Panc1 (cell line): ENCODE measurements at regions not wholly inside any gene's neighbourhood (a gene's known extent, or its start where the extent isn't known, plus 50 kb on each side); places are given as distances from the start of the nearest gene placed in this dataset.

Experiments used
- POLR2AphosphoS5 ChIP-seq: IDR thresholded peaks from 2 replicates; pipeline ENCODE4 v1.6.1; 2012; ENCODE audit warnings: mild to moderate bottlenecking, low read depth, low read length, moderate library complexity
- TCF7L2 ChIP-seq: IDR thresholded peaks from 2 replicates; pipeline ENCODE4 v1.6.1; 2011; ENCODE audit warnings: mild to moderate bottlenecking, low read depth, low read length, inconsistent platforms
- TF ChIP-seq, protein P1 (sequence below): fragments of 450-650 bp; IDR thresholded peaks from 2 replicates; pipeline ENCODE4 v1.5.1; 2017; ENCODE audit warnings: mild to moderate bottlenecking
- TF ChIP-seq, protein P2 (sequence below), 2 experiments: IDR thresholded peaks; 2 replicates each; pipeline ENCODE4 v1.6.1; 2011 to 2012; ENCODE audit warnings: low read depth in 2 of 2, control low read depth in 1 of 2, low read length in 1 of 2, mild to moderate bottlenecking in 1 of 2, moderate library complexity in 1 of 2; ENCODE audit not compliant: insufficient read depth in 1 of 2

DNA sequence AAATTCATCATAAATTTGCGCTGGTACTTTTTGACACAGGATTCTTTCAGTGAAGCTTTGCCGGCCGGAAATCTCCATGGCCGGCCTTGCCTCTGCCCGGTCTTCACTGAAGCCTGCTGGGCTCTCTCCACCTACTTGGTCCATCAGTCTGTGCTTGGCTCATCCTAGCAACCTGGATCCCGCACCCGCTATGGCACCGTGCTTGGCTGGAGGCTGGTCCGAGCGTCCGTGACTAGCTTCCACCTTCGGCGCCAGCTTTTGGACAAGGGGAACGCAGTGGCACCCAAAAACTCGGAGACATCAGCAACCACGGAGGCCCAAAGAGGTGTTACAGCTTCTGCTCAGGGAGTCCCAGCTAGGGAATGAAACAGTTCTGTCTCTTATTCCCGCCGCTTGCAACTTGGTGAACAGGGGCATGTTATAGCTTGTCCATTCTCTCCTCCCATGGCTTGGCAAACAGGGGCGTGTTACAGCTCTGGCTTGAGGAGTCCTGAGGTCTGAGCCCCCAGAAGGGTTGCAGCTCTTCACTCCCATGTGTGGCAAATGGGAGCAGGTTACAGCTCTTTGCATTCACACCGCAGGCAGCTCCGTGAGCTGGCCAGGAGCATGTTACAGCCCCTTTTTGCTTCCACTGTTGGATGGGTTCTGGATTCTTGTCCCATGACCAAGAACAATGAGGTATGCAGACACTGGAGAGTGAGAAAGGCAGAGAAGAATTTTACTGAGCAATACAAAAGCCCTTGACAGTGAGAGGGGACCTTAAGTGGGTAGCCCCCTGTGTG lies 204.2 kb downstream of the DIPK2A start:
- TF ChIP-seq, protein P1, sequence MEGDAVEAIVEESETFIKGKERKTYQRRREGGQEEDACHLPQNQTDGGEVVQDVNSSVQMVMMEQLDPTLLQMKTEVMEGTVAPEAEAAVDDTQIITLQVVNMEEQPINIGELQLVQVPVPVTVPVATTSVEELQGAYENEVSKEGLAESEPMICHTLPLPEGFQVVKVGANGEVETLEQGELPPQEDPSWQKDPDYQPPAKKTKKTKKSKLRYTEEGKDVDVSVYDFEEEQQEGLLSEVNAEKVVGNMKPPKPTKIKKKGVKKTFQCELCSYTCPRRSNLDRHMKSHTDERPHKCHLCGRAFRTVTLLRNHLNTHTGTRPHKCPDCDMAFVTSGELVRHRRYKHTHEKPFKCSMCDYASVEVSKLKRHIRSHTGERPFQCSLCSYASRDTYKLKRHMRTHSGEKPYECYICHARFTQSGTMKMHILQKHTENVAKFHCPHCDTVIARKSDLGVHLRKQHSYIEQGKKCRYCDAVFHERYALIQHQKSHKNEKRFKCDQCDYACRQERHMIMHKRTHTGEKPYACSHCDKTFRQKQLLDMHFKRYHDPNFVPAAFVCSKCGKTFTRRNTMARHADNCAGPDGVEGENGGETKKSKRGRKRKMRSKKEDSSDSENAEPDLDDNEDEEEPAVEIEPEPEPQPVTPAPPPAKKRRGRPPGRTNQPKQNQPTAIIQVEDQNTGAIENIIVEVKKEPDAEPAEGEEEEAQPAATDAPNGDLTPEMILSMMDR, result no peak
- TF ChIP-seq POLR2AphosphoS5 (no peak), TCF7L2 (no peak)
- TF ChIP-seq, protein P2, sequence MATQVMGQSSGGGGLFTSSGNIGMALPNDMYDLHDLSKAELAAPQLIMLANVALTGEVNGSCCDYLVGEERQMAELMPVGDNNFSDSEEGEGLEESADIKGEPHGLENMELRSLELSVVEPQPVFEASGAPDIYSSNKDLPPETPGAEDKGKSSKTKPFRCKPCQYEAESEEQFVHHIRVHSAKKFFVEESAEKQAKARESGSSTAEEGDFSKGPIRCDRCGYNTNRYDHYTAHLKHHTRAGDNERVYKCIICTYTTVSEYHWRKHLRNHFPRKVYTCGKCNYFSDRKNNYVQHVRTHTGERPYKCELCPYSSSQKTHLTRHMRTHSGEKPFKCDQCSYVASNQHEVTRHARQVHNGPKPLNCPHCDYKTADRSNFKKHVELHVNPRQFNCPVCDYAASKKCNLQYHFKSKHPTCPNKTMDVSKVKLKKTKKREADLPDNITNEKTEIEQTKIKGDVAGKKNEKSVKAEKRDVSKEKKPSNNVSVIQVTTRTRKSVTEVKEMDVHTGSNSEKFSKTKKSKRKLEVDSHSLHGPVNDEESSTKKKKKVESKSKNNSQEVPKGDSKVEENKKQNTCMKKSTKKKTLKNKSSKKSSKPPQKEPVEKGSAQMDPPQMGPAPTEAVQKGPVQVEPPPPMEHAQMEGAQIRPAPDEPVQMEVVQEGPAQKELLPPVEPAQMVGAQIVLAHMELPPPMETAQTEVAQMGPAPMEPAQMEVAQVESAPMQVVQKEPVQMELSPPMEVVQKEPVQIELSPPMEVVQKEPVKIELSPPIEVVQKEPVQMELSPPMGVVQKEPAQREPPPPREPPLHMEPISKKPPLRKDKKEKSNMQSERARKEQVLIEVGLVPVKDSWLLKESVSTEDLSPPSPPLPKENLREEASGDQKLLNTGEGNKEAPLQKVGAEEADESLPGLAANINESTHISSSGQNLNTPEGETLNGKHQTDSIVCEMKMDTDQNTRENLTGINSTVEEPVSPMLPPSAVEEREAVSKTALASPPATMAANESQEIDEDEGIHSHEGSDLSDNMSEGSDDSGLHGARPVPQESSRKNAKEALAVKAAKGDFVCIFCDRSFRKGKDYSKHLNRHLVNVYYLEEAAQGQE (IDR thresholded peaks at IDR 0.05; ENCODE audit: insufficient read depth in 1 of 2, low read depth in 2 of 2, low read length in 1 of 2), result no peak
